Hepatocyte (in vitro differentiated cells): ENCODE measurements at regions not wholly inside any gene's neighbourhood (a gene's known extent, or its start where the extent isn't known, plus 50 kb on each side); places are given as distances from the start of the nearest gene placed in this dataset.

Source experiments
- DNase-seq: peaks from one replicate; pipeline ENCODE4 v3.0.0-alpha.2; 2016; ENCODE audit warnings: low spot score
- H2AFZ ChIP-seq: fragments of 200-600 bp; sonication (generic); 2 replicates; pipeline ENCODE4 v1.6.0; 2016; ENCODE audit warnings: antibody characterized with exemption, mild to moderate bottlenecking
- H3K27ac ChIP-seq: fragments of 200-600 bp; sonication (generic); 2 replicates; pipeline ENCODE4 v1.5.1; 2016; ENCODE audit warnings: mild to moderate bottlenecking
- H3K27me3 ChIP-seq: fragments of 200-600 bp; sonication (generic); 2 replicates; pipeline ENCODE4 v1.6.1; 2016
- H3K36me3 ChIP-seq: fragments of 200-600 bp; sonication (generic); replicated peaks from 2 replicates; pipeline ENCODE4 v1.5.1; 2016; ENCODE audit warnings: low read depth; ENCODE audit not compliant: insufficient read depth
- H3K4me1 ChIP-seq: fragments of 200-600 bp; sonication (generic); 2 replicates; pipeline ENCODE4 v1.5.1; 2016; ENCODE audit warnings: mild to moderate bottlenecking, moderate library complexity; ENCODE audit not compliant: insufficient read depth
- H3K4me2 ChIP-seq: fragments of 200-600 bp; sonication (generic); 2 replicates; pipeline ENCODE4 v1.6.0; 2016
- H3K4me3 ChIP-seq: fragments of 200-600 bp; sonication (generic); 2 replicates; pipeline ENCODE4 v1.5.1; 2016; ENCODE audit warnings: mild to moderate bottlenecking
- H3K79me2 ChIP-seq: fragments of 200-600 bp; sonication (generic); 2 replicates; pipeline ENCODE4 v1.6.0; 2017; ENCODE audit warnings: mild to moderate bottlenecking
- H3K9me2 ChIP-seq: fragments of 200-600 bp; sonication (generic); replicated peaks from 2 replicates; pipeline ENCODE4 v1.6.0; 2017; ENCODE audit warnings: mild to moderate bottlenecking; ENCODE audit not compliant: insufficient read depth
- H3K9me3 ChIP-seq: fragments of 200-600 bp; sonication (generic); 2 replicates; pipeline ENCODE4 v1.5.1; 2016; ENCODE audit warnings: low read depth, mild to moderate bottlenecking
- H4K20me1 ChIP-seq: fragments of 200-600 bp; sonication (generic); 2 replicates; pipeline ENCODE4 v1.6.0; 2016; ENCODE audit warnings: mild to moderate bottlenecking; ENCODE audit not compliant: insufficient read depth, poor library complexity, severe bottlenecking
- EZH2 ChIP-seq: fragments of 200-600 bp; sonication (generic); IDR thresholded peaks from 2 replicates; pipeline ENCODE4 v1.6.1; 2016; ENCODE audit warnings: antibody characterized with exemption, mild to moderate bottlenecking, borderline replicate concordance
- EZH2phosphoT487 ChIP-seq: fragments of 200-600 bp; sonication (generic); IDR thresholded peaks from one replicate; pipeline ENCODE4 v1.6.1; 2018; ENCODE audit warnings: antibody characterized with exemption, mild to moderate bottlenecking, low read depth, moderate library complexity; ENCODE audit not compliant: unreplicated experiment, severe bottlenecking
- WGBS: methylation state at CpG from one replicate; pipeline ENCODE4 v1.1.6; 2016; ENCODE audit warnings: low lambda C conversion rate; ENCODE audit errors: missing lambda C conversion rate; 5-methylcytosine and 5-hydroxymethylcytosine counted together
- TF ChIP-seq, protein P1 (sequence below): fragments of 200-600 bp; sonication (generic); IDR thresholded peaks from 2 replicates; pipeline ENCODE4 v1.5.1; 2016; ENCODE audit warnings: antibody characterized with exemption, mild to moderate bottlenecking; ENCODE audit not compliant: poor library complexity

DNA sequence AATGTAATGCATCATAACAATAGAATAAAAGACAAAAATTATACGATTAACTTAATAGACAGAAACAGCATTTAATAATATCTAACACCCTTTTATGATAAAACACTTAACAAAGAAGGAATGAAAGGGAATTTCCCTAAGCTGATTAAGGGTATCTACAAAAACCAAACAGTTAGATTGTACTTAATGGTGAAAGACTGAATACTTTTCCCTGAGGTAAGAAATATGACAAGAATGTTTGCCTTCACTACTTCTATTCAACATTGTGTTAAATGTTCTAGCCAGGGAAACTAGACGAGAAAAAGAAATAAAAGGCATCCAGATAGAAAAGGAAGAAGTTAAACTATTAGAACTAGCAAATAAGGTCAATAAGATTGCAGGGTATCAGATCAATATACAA, 276.9 kb downstream of the BAMBI start:
- H3K27me3 ChIP-seq = no peaks in the 10 kb centered on the region
- no peak overlapping the region for H3K4me3 ChIP-seq
- H3K27ac ChIP-seq = no peak overlapping the region
- no peaks in the 10 kb centered on the region for H3K9me3 ChIP-seq
- H3K4me1 ChIP-seq = peaks cover 3% of the 10 kb centered on the region
- no peak overlapping the region for H3K4me2 ChIP-seq
- H4K20me1 ChIP-seq = no peaks in the 10 kb centered on the region
- H3K9me2 ChIP-seq = no peaks in the 10 kb centered on the region
- no peak overlapping the region for H2AFZ ChIP-seq
- DNase-seq = no peak
- no peaks in the 10 kb centered on the region for H3K79me2 ChIP-seq
- TF ChIP-seq EZH2phosphoT487 = no peak
- TF ChIP-seq, protein P1, sequence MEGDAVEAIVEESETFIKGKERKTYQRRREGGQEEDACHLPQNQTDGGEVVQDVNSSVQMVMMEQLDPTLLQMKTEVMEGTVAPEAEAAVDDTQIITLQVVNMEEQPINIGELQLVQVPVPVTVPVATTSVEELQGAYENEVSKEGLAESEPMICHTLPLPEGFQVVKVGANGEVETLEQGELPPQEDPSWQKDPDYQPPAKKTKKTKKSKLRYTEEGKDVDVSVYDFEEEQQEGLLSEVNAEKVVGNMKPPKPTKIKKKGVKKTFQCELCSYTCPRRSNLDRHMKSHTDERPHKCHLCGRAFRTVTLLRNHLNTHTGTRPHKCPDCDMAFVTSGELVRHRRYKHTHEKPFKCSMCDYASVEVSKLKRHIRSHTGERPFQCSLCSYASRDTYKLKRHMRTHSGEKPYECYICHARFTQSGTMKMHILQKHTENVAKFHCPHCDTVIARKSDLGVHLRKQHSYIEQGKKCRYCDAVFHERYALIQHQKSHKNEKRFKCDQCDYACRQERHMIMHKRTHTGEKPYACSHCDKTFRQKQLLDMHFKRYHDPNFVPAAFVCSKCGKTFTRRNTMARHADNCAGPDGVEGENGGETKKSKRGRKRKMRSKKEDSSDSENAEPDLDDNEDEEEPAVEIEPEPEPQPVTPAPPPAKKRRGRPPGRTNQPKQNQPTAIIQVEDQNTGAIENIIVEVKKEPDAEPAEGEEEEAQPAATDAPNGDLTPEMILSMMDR = no peak
- no peak for TF ChIP-seq EZH2
- 64% methylated on average over 2 of the region's 2 CpGs for WGBS
- H3K36me3 ChIP-seq = no peaks in the 10 kb centered on the region

DNA sequence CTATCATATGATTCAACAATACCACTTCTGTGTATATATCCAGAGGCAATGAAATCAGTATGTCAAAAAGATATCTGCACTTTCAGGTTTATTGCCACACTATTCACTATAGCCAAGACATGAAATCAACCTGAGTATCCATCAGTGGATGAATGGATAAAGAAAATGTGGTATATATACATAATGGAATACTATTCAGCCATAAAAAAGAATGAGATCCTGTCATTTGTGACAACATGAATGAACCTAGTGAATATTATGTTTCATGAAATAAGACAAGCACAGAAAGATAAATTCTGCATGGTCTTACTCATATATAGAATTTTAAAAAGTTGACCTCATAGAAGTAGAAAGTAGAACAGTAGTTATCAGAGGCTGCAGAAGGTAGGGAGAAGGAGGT, 281.1 kb downstream of the BAMBI start:
- no peak overlapping the region for H3K27ac ChIP-seq
- TF ChIP-seq EZH2 (no peak), EZH2phosphoT487 (no peak)
- TF ChIP-seq, protein P1 = no peak
- no peaks in the 10 kb centered on the region for H3K4me1 ChIP-seq
- no peaks in the 10 kb centered on the region for H3K79me2 ChIP-seq
- H3K27me3 ChIP-seq = no peaks in the 10 kb centered on the region
- no peaks in the 10 kb centered on the region for H3K36me3 ChIP-seq
- H4K20me1 ChIP-seq = no peaks in the 10 kb centered on the region
- H3K9me2 ChIP-seq = no peaks in the 10 kb centered on the region
- H3K4me3 ChIP-seq = no peak overlapping the region
- no peaks in the 10 kb centered on the region for H3K9me3 ChIP-seq
- no peak overlapping the region for H2AFZ ChIP-seq
- no peak overlapping the region for H3K4me2 ChIP-seq
- DNase-seq = no peak

DNA sequence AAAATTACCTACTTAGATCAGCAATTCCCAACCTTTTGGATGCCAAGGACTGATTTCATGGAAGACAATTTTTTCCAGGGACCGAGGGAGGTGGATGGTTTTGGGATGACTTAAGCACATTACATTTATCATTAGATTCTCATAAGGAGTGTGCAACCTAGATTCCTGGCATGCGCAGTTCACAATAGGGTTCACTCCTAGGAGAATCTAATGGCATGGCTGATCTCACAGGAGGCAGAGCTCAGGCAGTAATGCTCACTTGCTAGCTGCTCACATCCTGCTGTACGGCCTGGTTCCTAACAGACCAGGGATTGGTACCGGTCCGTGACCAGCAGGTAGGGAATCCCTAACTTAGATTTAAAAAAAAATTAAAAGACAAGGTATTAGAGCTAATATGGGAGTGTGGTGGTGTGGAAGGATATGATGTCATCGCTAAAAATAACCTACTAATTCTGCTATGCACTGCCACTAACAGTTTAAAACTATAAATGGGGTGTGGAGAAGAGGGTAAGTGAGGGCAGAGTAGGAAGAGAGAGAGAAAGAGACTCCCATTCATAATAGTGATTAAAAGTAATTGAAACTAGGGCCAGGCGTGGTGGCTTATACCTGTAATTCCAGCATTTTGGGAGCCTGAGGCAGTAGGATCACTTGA, 282.7 kb downstream of the BAMBI start:
- Histone ChIP-seq H3K9me2 (no peaks in the 10 kb centered on the region), H3K9me3 (no peaks in the 10 kb centered on the region), H3K4me2 (no peak overlapping the region), H3K79me2 (no peaks in the 10 kb centered on the region), H4K20me1 (no peaks in the 10 kb centered on the region), H3K4me3 (no peak overlapping the region), H3K27me3 (no peaks in the 10 kb centered on the region), H3K27ac (no peak overlapping the region), H2AFZ (no peak overlapping the region), H3K36me3 (no peaks in the 10 kb centered on the region), H3K4me1 (no peaks in the 10 kb centered on the region)
- TF ChIP-seq EZH2 = no peak
- TF ChIP-seq, protein P1 = no peak
- TF ChIP-seq EZH2phosphoT487 = no peak
- DNase-seq = no peak
- WGBS = 95% methylated on average over 7 of the region's 7 CpGs

DNA sequence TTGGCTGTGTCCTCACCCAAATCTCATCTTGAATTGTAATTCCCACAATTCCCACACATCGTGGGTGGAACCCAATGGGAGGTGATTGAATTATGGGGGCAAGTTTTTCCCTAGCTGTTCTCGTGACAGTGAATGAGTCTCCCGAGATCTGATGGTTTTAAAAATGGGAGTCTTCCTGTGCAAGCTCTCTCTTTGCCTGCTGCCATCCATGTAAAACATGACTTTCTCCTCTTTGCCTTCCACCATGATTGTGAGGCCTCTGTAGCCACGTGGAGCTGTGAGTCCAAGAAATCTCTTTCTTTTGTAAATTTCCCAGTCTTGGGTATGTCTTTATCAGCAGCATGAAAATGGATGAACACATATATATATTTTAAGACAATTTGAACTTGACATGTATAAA, 285.4 kb downstream of the BAMBI start:
- Histone ChIP-seq H3K4me3 (no peak overlapping the region), H2AFZ (no peak overlapping the region), H3K9me2 (no peaks in the 10 kb centered on the region), H3K4me2 (no peak overlapping the region), H3K79me2 (no peaks in the 10 kb centered on the region), H4K20me1 (no peaks in the 10 kb centered on the region), H3K4me1 (no peaks in the 10 kb centered on the region), H3K27me3 (no peaks in the 10 kb centered on the region), H3K9me3 (no peaks in the 10 kb centered on the region), H3K36me3 (no peaks in the 10 kb centered on the region), H3K27ac (no peak overlapping the region)
- TF ChIP-seq EZH2 (no peak), EZH2phosphoT487 (no peak)
- TF ChIP-seq, protein P1 = no peak
- 95% methylated on average over 4 of the region's 4 CpGs for WGBS
- no peak for DNase-seq
